Sigmoid colon (tissue), 6 donors: ENCODE measurements at regions not wholly inside any gene's neighbourhood (a gene's known extent, or its start where the extent isn't known, plus 50 kb on each side); places are given as distances from the start of the nearest gene placed in this dataset.

Experiments used
- DNase-seq: peaks from one replicate; pipeline ENCODE4 v3.0.0-alpha.2; 2019
- H3K27ac ChIP-seq, 4 donors: fragments of 200-600 bp; sonication (generic); one replicate each; pipeline ENCODE4 v1.5.1; 2016 to 2019; ENCODE audit warnings: mild to moderate bottlenecking in 1 of 4
- H3K27me3 ChIP-seq, 3 donors: fragments of 200-600 bp; sonication (generic); one replicate each; pipeline ENCODE4 v1.5.1; 2019; ENCODE audit warnings: mild to moderate bottlenecking in 1 of 3
- H3K36me3 ChIP-seq, 4 donors: fragments of 200-600 bp; sonication (generic); one replicate each; pipeline ENCODE4 v1.5.1; 2016 to 2019
- H3K4me1 ChIP-seq, 4 donors: fragments of 200-600 bp; sonication (generic); one replicate each; pipeline ENCODE4 v1.5.1; 2017 to 2019
- H3K4me3 ChIP-seq, 4 donors: fragments of 200-600 bp; sonication (generic); one replicate each; pipeline ENCODE4 v1.5.1; 2017 to 2019; ENCODE audit warnings: mild to moderate bottlenecking in 2 of 4, moderate library complexity in 1 of 4
- H3K9me3 ChIP-seq, 4 donors: fragments of 200-600 bp in 3 of 4; sonication (generic) in 3 of 4; one replicate each; pipeline versions ENCODE4 v1.5.1 to v1.6.1; 2013 to 2019
- EP300 ChIP-seq, 4 donors: sonication (generic); formaldehyde crosslinking; IDR thresholded peaks; one replicate each; pipeline ENCODE4 v1.6.1; 2017; ENCODE audit warnings: antibody characterized with exemption in 4 of 4
- POLR2A ChIP-seq, 2 donors: fragments of 450-650 bp; IDR thresholded peaks; one replicate each; pipeline ENCODE4 v1.6.1; 2016; ENCODE audit warnings: antibody characterized with exemption in 2 of 2, mild to moderate bottlenecking in 2 of 2, moderate library complexity in 2 of 2
- POLR2AphosphoS5 ChIP-seq, 4 donors: sonication (generic); formaldehyde crosslinking; IDR thresholded peaks; one replicate each; pipeline ENCODE4 v1.6.1; 2017; ENCODE audit warnings: antibody characterized with exemption in 4 of 4
- WGBS, 2 donors: extraction: QIAGEN DNeasy Blood & Tissue Kit; methylation state at CpG; one replicate each; pipeline ENCODE4 v1.1.7; 2013; 5-methylcytosine and 5-hydroxymethylcytosine counted together
- intact Hi-C: fragments of 100-400 bp; cut with DNase I; formaldehyde crosslinking; loops from one replicate; pipeline ENCODE4 v1.15.1; 2023
- TF ChIP-seq, protein P1 (sequence below), 4 experiments: fragments of 450-650 bp in 3 of 4; fragments of 200-600 bp in 1 of 4; IDR thresholded peaks; one replicate each; pipeline ENCODE4 v1.5.1; 2016 to 2019; ENCODE audit warnings: antibody characterized with exemption in 4 of 4, mild to moderate bottlenecking in 3 of 4, moderate library complexity in 2 of 4
- donor health status: healthy with polysubstance abuse.
- donor health status: healthy.

DNA sequence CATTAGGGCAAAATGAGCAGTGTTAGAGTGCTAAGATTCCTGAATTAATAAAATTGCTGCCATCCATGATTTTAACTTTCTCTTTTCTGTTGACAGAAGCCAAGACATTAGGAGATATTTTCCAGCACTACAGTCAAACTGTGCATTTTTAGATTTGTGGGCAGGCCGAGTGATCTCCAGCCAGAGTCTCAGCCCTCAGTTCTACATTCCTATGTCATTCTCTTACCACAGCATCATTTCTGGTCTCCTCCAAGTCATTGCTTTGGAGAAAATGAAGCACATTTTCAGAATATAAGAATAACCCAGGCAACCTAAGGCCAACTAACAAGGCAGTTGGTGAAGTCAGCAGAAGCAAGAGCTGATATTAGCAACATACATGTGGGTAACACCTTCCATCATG, 74.6 kb upstream of the NUDT7 start:
- Histone ChIP-seq H3K4me1 (no peaks in the 10 kb centered on the region), H3K9me3 (no peaks in the 10 kb centered on the region), H3K27me3 (no peaks in the 10 kb centered on the region), H3K27ac (no peak overlapping the region), H3K4me3 (no peak overlapping the region), H3K36me3 (no peaks in the 10 kb centered on the region)
- TF ChIP-seq POLR2AphosphoS5 (IDR thresholded peaks at IDR 0.05) (no peak), POLR2A (IDR thresholded peaks at IDR 0.05) (no peak), EP300 (IDR thresholded peaks at IDR 0.05) (no peak)
- TF ChIP-seq, protein P1, sequence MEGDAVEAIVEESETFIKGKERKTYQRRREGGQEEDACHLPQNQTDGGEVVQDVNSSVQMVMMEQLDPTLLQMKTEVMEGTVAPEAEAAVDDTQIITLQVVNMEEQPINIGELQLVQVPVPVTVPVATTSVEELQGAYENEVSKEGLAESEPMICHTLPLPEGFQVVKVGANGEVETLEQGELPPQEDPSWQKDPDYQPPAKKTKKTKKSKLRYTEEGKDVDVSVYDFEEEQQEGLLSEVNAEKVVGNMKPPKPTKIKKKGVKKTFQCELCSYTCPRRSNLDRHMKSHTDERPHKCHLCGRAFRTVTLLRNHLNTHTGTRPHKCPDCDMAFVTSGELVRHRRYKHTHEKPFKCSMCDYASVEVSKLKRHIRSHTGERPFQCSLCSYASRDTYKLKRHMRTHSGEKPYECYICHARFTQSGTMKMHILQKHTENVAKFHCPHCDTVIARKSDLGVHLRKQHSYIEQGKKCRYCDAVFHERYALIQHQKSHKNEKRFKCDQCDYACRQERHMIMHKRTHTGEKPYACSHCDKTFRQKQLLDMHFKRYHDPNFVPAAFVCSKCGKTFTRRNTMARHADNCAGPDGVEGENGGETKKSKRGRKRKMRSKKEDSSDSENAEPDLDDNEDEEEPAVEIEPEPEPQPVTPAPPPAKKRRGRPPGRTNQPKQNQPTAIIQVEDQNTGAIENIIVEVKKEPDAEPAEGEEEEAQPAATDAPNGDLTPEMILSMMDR (IDR thresholded peaks at IDR 0.05): no peak
- no peak for DNase-seq
- intact Hi-C loops: no loop called here
- WGBS, 2 donors: 63 to 75% methylated on average over 1 of the region's 1 CpG

DNA sequence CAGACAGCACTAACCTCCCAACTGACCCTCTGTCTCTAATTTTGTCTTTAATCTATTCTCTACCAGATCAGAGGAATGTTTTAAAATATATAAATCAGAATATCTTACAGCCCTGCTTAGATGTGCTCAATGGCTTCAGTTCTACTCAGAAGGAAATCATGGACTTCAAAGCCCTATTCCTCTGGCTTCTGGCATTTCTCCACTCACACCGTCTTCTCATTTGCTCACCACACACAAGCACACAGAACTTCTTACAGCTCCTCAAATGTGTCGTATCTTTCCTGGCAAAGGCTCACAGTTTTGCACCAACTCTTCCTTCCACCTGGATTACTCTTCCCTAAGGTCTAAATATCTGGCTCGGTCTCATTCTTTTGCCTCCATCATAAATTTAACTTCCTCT, 71.6 kb upstream of the NUDT7 start:
- no peaks in the 10 kb centered on the region for H3K9me3 ChIP-seq
- H3K27ac ChIP-seq: no peak overlapping the region
- H3K36me3 ChIP-seq: no peaks in the 10 kb centered on the region
- intact Hi-C loops: no loop called here
- 81 to 84% methylated on average over 3 of the region's 3 CpGs for WGBS, 2 donors
- no peaks in the 10 kb centered on the region for H3K4me1 ChIP-seq
- TF ChIP-seq POLR2A (IDR thresholded peaks at IDR 0.05) (no peak), EP300 (IDR thresholded peaks at IDR 0.05) (no peak), POLR2AphosphoS5 (IDR thresholded peaks at IDR 0.05) (no peak)
- TF ChIP-seq, protein P1 (IDR thresholded peaks at IDR 0.05): no peak
- no peak overlapping the region for H3K4me3 ChIP-seq
- peaks cover 0 to 5% (median 0%) of the 10 kb centered on the region in 3 donors for H3K27me3 ChIP-seq
- no peak for DNase-seq

DNA sequence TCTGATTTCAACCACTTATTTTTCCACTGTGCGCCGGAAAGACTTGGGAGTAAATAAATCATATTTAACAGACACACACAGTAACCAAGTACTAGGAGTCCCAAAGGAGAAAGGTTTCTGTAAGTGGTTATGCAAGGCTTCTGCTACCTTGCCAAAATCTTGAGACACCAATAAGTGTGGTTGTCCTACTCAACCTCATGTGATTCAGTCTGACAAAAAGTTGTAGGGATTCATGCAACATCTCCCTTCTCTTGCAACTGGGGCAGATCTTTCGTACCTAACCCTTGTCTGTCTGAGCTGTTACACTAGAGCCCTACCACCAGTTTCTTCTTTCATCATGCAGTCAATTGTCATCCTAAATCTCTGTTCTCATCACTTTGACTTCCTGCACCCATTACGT, 69.9 kb upstream of the NUDT7 start:
- DNase-seq: no peak
- WGBS, 2 donors: 90 to 93% methylated on average over 4 of the region's 4 CpGs
- intact Hi-C loops: no loop called here
- Histone ChIP-seq H3K4me1 (no peaks in the 10 kb centered on the region), H3K9me3 (no peaks in the 10 kb centered on the region), H3K4me3 (no peak overlapping the region), H3K36me3 (no peaks in the 10 kb centered on the region), H3K27me3 (peaks cover 0 to 5% (median 0%) of the 10 kb centered on the region in 3 donors), H3K27ac (no peak overlapping the region)
- TF ChIP-seq, protein P1 (IDR thresholded peaks at IDR 0.05): no peak
- TF ChIP-seq EP300 (IDR thresholded peaks at IDR 0.05) (no peak), POLR2AphosphoS5 (IDR thresholded peaks at IDR 0.05) (peak in 1 of 4 donors; percentile 35), POLR2A (IDR thresholded peaks at IDR 0.05) (no peak)

DNA sequence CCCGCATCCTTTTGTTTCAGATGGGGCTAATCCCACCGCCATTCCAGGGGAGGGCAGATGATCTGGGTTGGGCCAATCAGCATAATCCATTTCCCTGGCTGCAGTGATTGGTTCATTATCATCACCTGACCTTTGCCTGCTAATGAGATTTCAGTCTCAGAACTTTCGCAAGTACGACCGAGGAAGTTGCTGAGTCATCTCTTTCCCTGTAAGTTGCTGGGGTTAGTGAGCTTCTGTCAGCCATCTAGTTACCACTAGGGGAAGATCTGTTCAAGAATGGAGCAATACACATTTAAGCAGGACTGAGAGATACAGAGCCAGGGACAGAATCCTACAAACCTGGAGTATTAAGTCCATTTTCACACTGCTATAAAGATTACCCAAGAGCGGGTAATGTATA, 65.3 kb upstream of the NUDT7 start:
- Histone ChIP-seq H3K4me1 (peaks cover 0 to 2% (median 0%) of the 10 kb centered on the region in 4 donors), H3K27me3 (peaks cover 0 to 10% (median 0%) of the 10 kb centered on the region in 3 donors), H3K36me3 (no peaks in the 10 kb centered on the region), H3K9me3 (no peaks in the 10 kb centered on the region), H3K27ac (no peak overlapping the region), H3K4me3 (no peak overlapping the region)
- intact Hi-C loops: no loop called here
- no peak for DNase-seq
- TF ChIP-seq, protein P1 (IDR thresholded peaks at IDR 0.05): no peak
- TF ChIP-seq EP300 (IDR thresholded peaks at IDR 0.05): no peak
- TF ChIP-seq POLR2A (IDR thresholded peaks at IDR 0.05): no peak
- TF ChIP-seq POLR2AphosphoS5 (IDR thresholded peaks at IDR 0.05): no peak
- 70 to 79% methylated on average over 6 of the region's 6 CpGs for WGBS, 2 donors

DNA sequence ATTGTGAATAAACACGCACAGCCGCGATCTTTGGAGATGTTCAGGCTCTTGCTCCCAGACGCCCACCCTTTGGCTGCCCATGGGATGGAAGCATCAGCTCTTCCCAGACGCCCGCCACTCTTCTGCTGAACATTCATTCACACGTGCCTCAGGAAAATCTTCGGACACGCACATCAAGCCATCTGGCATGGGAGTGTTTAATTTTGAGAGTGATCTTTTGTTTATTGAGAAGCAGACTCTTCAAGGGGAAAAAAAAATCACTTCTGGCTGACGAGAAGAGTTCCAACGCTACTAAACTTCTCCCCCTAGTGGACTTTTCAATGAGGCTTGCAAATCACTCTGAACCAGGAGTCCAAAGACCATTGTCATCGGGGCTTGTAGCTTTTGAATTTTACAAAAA, 62.0 kb upstream of the NUDT7 start:
- TF ChIP-seq EP300 (IDR thresholded peaks at IDR 0.05) (no peak), POLR2A (IDR thresholded peaks at IDR 0.05) (no peak)
- TF ChIP-seq, protein P1 (IDR thresholded peaks at IDR 0.05): peak in 2 of 4 experiments; percentile 21 to 33
- H3K36me3 ChIP-seq: no peaks in the 10 kb centered on the region
- intact Hi-C loops: loop anchor here (5.0 kb wide), 1 partner anchor 423 kb away; no protein-coding TSS in a partner anchor
- no peak for DNase-seq
- H3K4me1 ChIP-seq: peaks cover 0 to 2% (median 0%) of the 10 kb centered on the region in 4 donors
- H3K4me3 ChIP-seq: no peak overlapping the region
- peaks cover 0 to 7% (median 0%) of the 10 kb centered on the region in 3 donors for H3K27me3 ChIP-seq
- H3K27ac ChIP-seq: no peak overlapping the region
- WGBS, 2 donors: 36 to 37% methylated on average over 12 of the region's 12 CpGs
- no peaks in the 10 kb centered on the region for H3K9me3 ChIP-seq
